HG02943 (cell line): ENCODE measurements at regions not wholly inside any gene's neighbourhood (a gene's known extent, or its start where the extent isn't known, plus 50 kb on each side); places are given as distances from the start of the nearest gene placed in this dataset.

Source experiments
- ATAC-seq: cut with Tn5 transposase; IDR thresholded peaks from one replicate; pipeline ENCODE4 v1.9.1; 2021; ENCODE audit warnings: mild to moderate bottlenecking, low read depth, moderate library complexity; ENCODE audit not compliant: unreplicated experiment

- ATAC-seq, result no peak
Measured at GRCh38 chr18:71942433-71942832, 601.7 kb downstream of the CBLN2 start.

- no peak for ATAC-seq
Measured at GRCh38 chr18:71939483-71939882, 604.7 kb downstream of the CBLN2 start.

DNA sequence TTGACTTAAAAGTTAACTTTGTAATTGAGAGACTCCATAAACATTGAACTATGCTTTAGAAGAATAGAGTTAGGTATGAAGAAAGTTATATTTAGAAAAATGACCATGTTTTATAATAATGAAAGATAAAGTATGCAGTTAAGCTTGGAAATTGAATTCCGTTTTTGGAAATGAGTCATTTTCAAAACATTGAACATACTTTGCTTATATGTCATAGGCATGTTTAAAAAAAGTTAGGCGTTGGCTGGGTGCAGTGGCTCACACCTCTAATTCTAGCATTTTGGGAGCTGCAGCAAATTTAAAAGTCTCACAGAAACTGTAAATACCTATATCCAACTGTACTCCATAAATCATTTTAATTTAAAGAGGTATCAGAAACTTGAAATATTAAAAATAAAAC is 607.4 kb downstream of the CBLN2 start:
- no peak for ATAC-seq

- ATAC-seq, result no peak
Measured at GRCh38 chr18:71919211-71919610, 624.9 kb downstream of the CBLN2 start.

- ATAC-seq, result no peak
Measured at GRCh38 chr18:71913641-71914040, 630.5 kb downstream of the CBLN2 start.

DNA sequence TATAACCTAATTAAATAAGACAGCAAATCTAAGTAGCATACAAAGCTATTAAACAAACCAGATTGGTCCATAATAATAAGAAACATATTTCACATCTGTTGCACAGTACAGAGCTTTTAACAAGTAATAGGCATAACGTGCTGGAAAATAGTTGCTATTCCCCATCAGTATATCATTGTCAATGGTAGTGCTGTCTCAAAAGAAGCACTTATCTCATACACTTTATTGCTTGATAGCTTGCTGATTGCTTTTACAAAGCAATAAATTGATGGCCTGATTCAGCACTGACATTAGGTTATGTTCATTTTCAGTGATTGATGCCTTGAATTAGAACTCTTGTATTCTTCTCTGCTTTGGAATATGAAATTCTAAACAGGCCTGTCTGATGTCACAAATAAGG is 641.7 kb downstream of the CBLN2 start:
- no peak for ATAC-seq

DNA sequence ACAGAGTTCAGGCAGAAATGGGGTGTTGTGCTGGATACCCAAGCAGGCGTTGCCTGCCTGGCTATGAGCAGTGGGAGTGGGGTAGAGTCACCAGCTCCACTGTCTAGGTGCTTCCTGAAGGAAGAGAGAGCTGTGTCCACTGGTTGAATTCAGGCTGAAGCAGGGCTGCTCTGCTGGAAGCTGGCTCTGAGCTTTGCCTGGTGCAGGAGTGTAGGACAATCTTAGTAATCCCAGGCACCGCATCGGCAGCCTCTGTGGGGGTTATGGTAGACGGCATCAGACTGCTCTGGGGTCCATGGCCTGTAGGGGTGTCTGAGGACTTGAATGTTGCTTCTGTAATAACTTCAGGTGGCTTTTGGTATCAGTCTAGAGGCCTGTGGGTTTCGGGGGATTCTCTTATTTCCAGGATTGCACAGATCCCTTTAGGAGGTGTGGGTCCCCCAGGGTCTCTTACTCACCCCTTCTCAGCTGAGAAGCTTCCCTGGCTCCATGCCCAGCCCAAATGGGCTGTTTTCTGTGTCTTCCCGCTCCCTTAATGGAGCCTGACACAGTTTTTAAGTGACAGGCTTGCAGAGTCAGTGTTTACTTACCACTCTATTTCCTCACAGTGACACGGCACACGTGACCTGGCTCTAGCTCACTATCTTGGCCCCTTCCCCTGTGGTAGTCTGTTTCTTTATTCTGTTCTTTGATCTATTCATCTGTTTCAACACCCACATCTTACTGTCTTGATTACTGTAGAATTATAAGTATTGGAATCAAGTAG is 644.3 kb downstream of the CBLN2 start:
- no peak for ATAC-seq

- no peak for ATAC-seq
Measured at GRCh38 chr18:71899183-71899582, 645.0 kb downstream of the CBLN2 start.

- no peak for ATAC-seq
Measured at GRCh38 chr18:71887509-71887908, 656.6 kb downstream of the CBLN2 start.

DNA sequence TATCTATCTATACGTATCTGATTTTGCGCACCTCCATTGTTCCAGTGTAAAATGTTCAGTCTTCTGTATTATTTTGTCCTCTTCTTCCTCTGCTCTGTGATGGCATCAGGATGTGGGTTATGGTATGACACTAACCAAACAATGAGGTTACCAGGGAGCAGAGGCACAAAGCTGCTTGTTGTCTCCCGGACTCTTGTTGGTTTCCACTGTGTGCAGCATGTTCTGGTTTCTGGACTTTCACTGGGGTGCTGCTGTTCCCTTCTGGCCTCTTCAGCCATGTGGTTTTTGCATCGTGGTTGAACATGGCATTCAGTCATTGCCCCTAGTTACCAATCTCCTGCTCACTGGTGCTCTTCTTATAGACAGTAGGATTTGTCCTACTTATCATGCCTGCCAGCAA is 665.9 kb downstream of the CBLN2 start:
- ATAC-seq, result no peak

- no peak for ATAC-seq
Measured at GRCh38 chr18:71873695-71874094, 670.4 kb downstream of the CBLN2 start.

- no peak for ATAC-seq
Measured at GRCh38 chr18:71865888-71866287, 678.3 kb downstream of the CBLN2 start.

DNA sequence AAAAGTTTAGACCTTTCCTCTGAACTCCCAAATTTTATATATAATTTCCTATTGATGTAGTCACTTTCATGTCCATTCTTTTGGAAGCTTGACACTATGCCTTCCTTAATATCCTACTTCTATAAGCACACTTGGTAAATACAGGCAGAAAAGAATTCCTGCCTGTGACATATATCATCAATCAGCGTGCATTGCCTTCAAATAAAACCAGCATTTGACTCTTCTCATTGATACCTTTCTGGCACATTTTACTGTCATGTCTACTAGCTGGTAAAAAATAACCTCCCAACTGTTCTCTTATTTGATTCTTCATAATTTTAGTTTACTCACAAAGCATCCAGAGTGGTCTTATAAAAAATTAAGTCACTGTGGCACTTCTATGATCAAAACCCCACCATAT is 693.5 kb downstream of the CBLN2 start:
- ATAC-seq, result no peak

GRCh38 chr18:71849407-71849806 is 694.7 kb downstream of the CBLN2 start:
- ATAC-seq, result no peak

DNA sequence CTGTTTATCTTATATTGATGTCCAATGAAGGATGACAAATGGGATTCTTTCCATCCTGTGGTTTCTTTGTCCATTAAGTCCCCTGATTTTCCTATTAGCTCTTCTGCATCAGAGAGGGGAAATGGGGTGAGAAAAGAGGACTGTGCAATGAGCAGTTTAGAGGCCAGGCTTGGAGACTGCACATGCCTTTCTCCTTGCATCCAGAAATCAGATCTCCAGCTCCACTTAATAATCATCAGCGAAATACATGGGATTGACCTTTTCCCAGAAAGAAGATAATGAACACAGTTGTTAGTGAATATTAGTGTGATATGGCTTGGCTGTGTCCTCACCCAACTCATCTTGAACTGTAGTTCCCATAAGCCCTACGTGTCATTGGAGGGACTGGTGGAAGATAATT is 697.4 kb downstream of the CBLN2 start:
- no peak for ATAC-seq

GRCh38 chr18:71844814-71845213 is 699.3 kb downstream of the CBLN2 start:
- ATAC-seq, result no peak

DNA sequence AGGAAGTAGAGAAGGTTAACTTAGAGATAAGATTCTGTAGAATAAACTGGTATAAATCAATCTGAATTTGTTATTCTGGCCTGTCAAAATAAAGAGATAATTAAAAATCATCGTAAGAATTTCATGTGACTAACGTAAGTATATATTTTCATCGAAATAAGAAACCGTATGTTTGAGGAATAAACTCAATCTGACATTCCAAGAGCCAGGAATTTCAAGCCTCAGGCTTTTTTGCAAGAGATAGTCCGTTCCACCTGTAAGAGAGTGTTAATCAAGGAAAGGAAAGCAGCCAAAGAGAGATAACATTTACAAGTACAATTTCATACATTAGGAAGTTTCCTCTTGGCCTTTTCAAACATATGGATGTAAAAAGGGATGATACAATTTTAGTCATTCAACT is 701.5 kb downstream of the CBLN2 start:
- no peak for ATAC-seq

- ATAC-seq, result no peak
Measured at GRCh38 chr18:71837547-71837946, 706.6 kb downstream of the CBLN2 start.

GRCh38 chr18:71832946-71833617 is 711.1 kb downstream of the CBLN2 start:
- no peak for ATAC-seq

- no peak for ATAC-seq
Measured at GRCh38 chr18:71831039-71831438, 713.1 kb downstream of the CBLN2 start.

- no peak for ATAC-seq
Measured at GRCh38 chr18:71827301-71827700, 716.8 kb downstream of the CBLN2 start.

- ATAC-seq, result no peak
Measured at GRCh38 chr18:71815305-71815704, 728.8 kb downstream of the CBLN2 start.
